SJSA1 (cell line): ENCODE measurements at regions not wholly inside any gene's neighbourhood (a gene's known extent, or its start where the extent isn't known, plus 50 kb on each side); places are given as distances from the start of the nearest gene placed in this dataset.
"Not testable (repeated sequence)": the region's sequence is repeated elsewhere in the genome, so short reads cannot be mapped to it uniquely, and the experiment has no call there.

Source experiments
- DNase-seq, 2 experiments: peaks; one replicate each; pipeline ENCODE4 v3.0.0-alpha.2; 2015 to 2020; ENCODE audit warnings: low spot score in 2 of 2, low read depth in 1 of 2
- H3K27ac ChIP-seq: fragments of 250-450 bp; sonication (Bioruptor Pico); 2 replicates; pipeline ENCODE4 v1.5.1; 2020; ENCODE audit warnings: mild to moderate bottlenecking, moderate library complexity
- H3K27me3 ChIP-seq: fragments of 250-450 bp; sonication (Bioruptor Pico); replicated peaks from 2 replicates; pipeline ENCODE4 v1.5.1; 2020; ENCODE audit warnings: mild to moderate bottlenecking, moderate library complexity
- H3K36me3 ChIP-seq: fragments of 250-450 bp; sonication (Bioruptor Pico); 2 replicates; pipeline ENCODE4 v1.5.1; 2020; ENCODE audit warnings: mild to moderate bottlenecking
- H3K4me1 ChIP-seq: fragments of 250-450 bp; sonication (Bioruptor Pico); replicated peaks from 2 replicates; pipeline ENCODE4 v1.6.1; 2021; ENCODE audit warnings: mild to moderate bottlenecking
- H3K4me3 ChIP-seq: fragments of 250-450 bp; sonication (Bioruptor Pico); 2 replicates; pipeline ENCODE4 v1.5.1; 2020; ENCODE audit warnings: mild to moderate bottlenecking
- H3K9me3 ChIP-seq: fragments of 250-450 bp; sonication (Bioruptor Pico); replicated peaks from 2 replicates; pipeline ENCODE4 v1.5.1; 2020; ENCODE audit warnings: mild to moderate bottlenecking

- no peaks in the 10 kb centered on the region for H3K27me3 ChIP-seq
- H3K4me1 ChIP-seq, result no peaks in the 10 kb centered on the region
- H3K4me3 ChIP-seq, result no peak overlapping the region
- no peak overlapping the region for H3K27ac ChIP-seq
- no peaks in the 10 kb centered on the region for H3K36me3 ChIP-seq
- no peak for DNase-seq
- H3K9me3 ChIP-seq, result no peaks in the 10 kb centered on the region
Observed at GRCh38 chr5:12861886-12862654, 957.8 kb upstream of the CTNND2 start.

DNA sequence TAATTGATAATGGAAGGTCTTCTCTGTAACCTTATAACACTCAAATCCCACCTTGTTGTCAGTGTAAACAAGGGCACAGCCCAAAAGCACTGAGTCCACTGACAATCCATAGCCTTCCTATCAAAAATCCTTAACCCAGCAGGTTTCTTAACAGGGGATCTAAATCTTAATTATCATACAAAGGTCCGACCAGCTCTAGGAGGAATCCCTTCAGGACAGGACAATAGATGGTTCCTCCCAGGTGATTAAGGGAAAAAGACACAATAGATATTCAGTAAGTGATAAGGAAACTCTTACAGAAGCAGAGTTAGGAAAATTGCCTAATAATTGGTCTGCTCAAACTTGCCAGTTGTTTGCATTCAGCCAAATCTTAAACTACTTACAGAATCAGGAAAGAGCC, 951.9 kb upstream of the CTNND2 start:
- not testable (repeated sequence) for DNase-seq, H3K4me1 ChIP-seq, H3K4me3 ChIP-seq, H3K36me3 ChIP-seq, H3K27me3 ChIP-seq, H3K27ac ChIP-seq, H3K9me3 ChIP-seq

- H3K27me3 ChIP-seq, result no peaks in the 10 kb centered on the region
- no peak overlapping the region for H3K4me3 ChIP-seq
- DNase-seq, result no peak
- no peaks in the 10 kb centered on the region for H3K4me1 ChIP-seq
- H3K27ac ChIP-seq, result no peak overlapping the region
- H3K36me3 ChIP-seq, result no peaks in the 10 kb centered on the region
- H3K9me3 ChIP-seq, result 0 out of 2 replicates have a peak, but pooled peaks cover 2% of the 10 kb centered on the region
Observed at GRCh38 chr5:12854386-12854785, 950.1 kb upstream of the CTNND2 start.

- Histone ChIP-seq H3K4me1 (no peaks in the 10 kb centered on the region), H3K4me3 (no peak overlapping the region), H3K27ac (no peak overlapping the region), H3K36me3 (no peaks in the 10 kb centered on the region), H3K9me3 (0 out of 2 replicates have a peak, but pooled peaks cover 2% of the 10 kb centered on the region), H3K27me3 (no peaks in the 10 kb centered on the region)
- no peak for DNase-seq
Observed at GRCh38 chr5:12851761-12852160, 947.5 kb upstream of the CTNND2 start.

- H3K4me1 ChIP-seq, result no peaks in the 10 kb centered on the region
- no peaks in the 10 kb centered on the region for H3K27me3 ChIP-seq
- H3K9me3 ChIP-seq, result 0 out of 2 replicates have a peak, but pooled peaks cover 2% of the 10 kb centered on the region
- no peak for DNase-seq
- no peak overlapping the region for H3K4me3 ChIP-seq
- H3K36me3 ChIP-seq, result no peaks in the 10 kb centered on the region
- no peak overlapping the region for H3K27ac ChIP-seq
Observed at GRCh38 chr5:12848709-12849108, 944.5 kb upstream of the CTNND2 start.

GRCh38 chr5:12845549-12846159, 941.4 kb upstream of the CTNND2 start:
- no peak overlapping the region for H3K27ac ChIP-seq
- no peak overlapping the region for H3K4me3 ChIP-seq
- no peaks in the 10 kb centered on the region for H3K27me3 ChIP-seq
- DNase-seq, result no peak
- no peaks in the 10 kb centered on the region for H3K36me3 ChIP-seq
- H3K4me1 ChIP-seq, result no peaks in the 10 kb centered on the region
- H3K9me3 ChIP-seq, result no peaks in the 10 kb centered on the region

GRCh38 chr5:12840972-12841371, 936.7 kb upstream of the CTNND2 start:
- H3K4me1 ChIP-seq, result no peaks in the 10 kb centered on the region
- H3K9me3 ChIP-seq, result no peaks in the 10 kb centered on the region
- no peak overlapping the region for H3K4me3 ChIP-seq
- H3K36me3 ChIP-seq, result no peaks in the 10 kb centered on the region
- H3K27ac ChIP-seq, result no peak overlapping the region
- DNase-seq, result no peak
- H3K27me3 ChIP-seq, result no peaks in the 10 kb centered on the region

DNA sequence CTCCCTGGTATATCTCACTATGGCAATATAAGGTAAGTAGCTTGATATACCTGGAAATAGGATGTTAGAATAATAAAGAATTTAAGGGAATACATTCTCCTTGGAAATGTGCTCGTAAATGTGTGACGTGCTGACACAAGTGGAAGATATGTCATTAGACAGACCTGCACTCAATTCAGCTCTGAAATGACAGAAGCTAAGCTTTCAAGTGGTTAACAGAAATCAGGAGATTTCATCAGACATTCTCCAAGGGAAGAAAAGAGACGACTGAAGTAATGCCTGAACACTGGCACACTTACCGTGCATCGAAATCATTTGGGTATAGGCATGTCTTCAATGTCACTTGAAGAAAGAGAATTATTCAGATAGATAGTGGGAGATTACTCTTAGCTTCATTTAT, 933.3 kb upstream of the CTNND2 start:
- no peaks in the 10 kb centered on the region for H3K4me1 ChIP-seq
- no peak for DNase-seq
- no peaks in the 10 kb centered on the region for H3K36me3 ChIP-seq

GRCh38 chr5:12825163-12825562, 920.9 kb upstream of the CTNND2 start:
- Histone ChIP-seq H3K36me3 (no peaks in the 10 kb centered on the region), H3K4me3 (no peak overlapping the region), H3K4me1 (no peaks in the 10 kb centered on the region), H3K27ac (no peak overlapping the region), H3K9me3 (no peaks in the 10 kb centered on the region; the same call in 1 of the 2 replicates), H3K27me3 (no peaks in the 10 kb centered on the region)
- DNase-seq, result no peak

More for the DNA sequence above, 933.3 kb upstream of the CTNND2 start:
- no peaks in the 10 kb centered on the region for H3K9me3 ChIP-seq
- H3K27ac ChIP-seq, result no peak overlapping the region
- no peak overlapping the region for H3K4me3 ChIP-seq
- H3K27me3 ChIP-seq, result no peaks in the 10 kb centered on the region

- no peak for DNase-seq
- H3K36me3 ChIP-seq, result no peaks in the 10 kb centered on the region
- no peaks in the 10 kb centered on the region for H3K4me1 ChIP-seq
- H3K27me3 ChIP-seq, result no peaks in the 10 kb centered on the region
- H3K9me3 ChIP-seq, result no peaks in the 10 kb centered on the region
- H3K27ac ChIP-seq, result no peak overlapping the region
- no peak overlapping the region for H3K4me3 ChIP-seq
Observed at GRCh38 chr5:12805165-12805698, 901.0 kb upstream of the CTNND2 start.

GRCh38 chr5:12799165-12799564, 894.9 kb upstream of the CTNND2 start:
- Histone ChIP-seq H3K4me3 (no peak overlapping the region), H3K27me3 (no peaks in the 10 kb centered on the region), H3K27ac (no peak overlapping the region), H3K9me3 (peaks cover 5% of the 10 kb centered on the region; the same call in 1 of the 2 replicates), H3K36me3 (no peaks in the 10 kb centered on the region), H3K4me1 (no peaks in the 10 kb centered on the region)
- DNase-seq, result no peak

DNA sequence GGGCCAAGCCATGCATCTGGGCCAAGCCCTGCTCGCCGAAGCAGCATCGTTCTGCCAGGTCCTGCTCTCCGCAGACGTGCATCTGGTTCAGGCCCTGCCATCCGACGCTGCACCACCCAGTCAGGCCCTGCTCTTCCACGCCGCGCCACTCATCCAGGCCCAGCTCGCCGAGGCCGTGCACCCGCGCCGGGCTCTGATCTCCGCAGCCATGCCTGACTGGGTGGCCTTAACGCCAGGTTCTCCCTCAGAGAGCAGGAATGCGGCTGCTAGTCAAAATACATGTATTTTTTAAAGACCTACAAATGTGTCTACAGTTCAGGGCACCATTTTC, 891.1 kb upstream of the CTNND2 start:
- DNase-seq, result no peak
- H3K27me3 ChIP-seq, result no peaks in the 10 kb centered on the region

GRCh38 chr5:12794476-12795332, 890.5 kb upstream of the CTNND2 start:
- H3K4me1 ChIP-seq, result no peaks in the 10 kb centered on the region
- no peaks in the 10 kb centered on the region for H3K27me3 ChIP-seq
- DNase-seq, result no peak
- H3K4me3 ChIP-seq, result no peak overlapping the region
- no peaks in the 10 kb centered on the region for H3K36me3 ChIP-seq
- H3K27ac ChIP-seq, result no peak overlapping the region
- peaks cover 5% of the 10 kb centered on the region; the same call in 1 of the 2 replicates for H3K9me3 ChIP-seq

More for the DNA sequence above, 891.1 kb upstream of the CTNND2 start:
- Histone ChIP-seq H3K9me3 (peaks cover 5% of the 10 kb centered on the region; the same call in 1 of the 2 replicates), H3K27ac (no peak overlapping the region), H3K36me3 (no peaks in the 10 kb centered on the region), H3K4me3 (no peak overlapping the region), H3K4me1 (no peaks in the 10 kb centered on the region)
